ENCODE measurements at regions not wholly inside any gene's neighbourhood (a gene's known extent, or its start where the extent isn't known, plus 50 kb on each side); places are given as distances from the start of the nearest gene placed in this dataset.

- TF ChIP-seq, protein P1, sequence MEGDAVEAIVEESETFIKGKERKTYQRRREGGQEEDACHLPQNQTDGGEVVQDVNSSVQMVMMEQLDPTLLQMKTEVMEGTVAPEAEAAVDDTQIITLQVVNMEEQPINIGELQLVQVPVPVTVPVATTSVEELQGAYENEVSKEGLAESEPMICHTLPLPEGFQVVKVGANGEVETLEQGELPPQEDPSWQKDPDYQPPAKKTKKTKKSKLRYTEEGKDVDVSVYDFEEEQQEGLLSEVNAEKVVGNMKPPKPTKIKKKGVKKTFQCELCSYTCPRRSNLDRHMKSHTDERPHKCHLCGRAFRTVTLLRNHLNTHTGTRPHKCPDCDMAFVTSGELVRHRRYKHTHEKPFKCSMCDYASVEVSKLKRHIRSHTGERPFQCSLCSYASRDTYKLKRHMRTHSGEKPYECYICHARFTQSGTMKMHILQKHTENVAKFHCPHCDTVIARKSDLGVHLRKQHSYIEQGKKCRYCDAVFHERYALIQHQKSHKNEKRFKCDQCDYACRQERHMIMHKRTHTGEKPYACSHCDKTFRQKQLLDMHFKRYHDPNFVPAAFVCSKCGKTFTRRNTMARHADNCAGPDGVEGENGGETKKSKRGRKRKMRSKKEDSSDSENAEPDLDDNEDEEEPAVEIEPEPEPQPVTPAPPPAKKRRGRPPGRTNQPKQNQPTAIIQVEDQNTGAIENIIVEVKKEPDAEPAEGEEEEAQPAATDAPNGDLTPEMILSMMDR (conservative IDR thresholded peaks at IDR 0.05; ENCODE audit: low read depth, low read length), result no peak
- H3K4me3 ChIP-seq (ENCODE audit: low read length), result no peak overlapping the region
- no peak for DNase-seq (ENCODE audit: low read depth)
These were observed 544.9 kb upstream of the MGMT start for GRCh38 chr10:128922172-128922571.

- TF ChIP-seq, protein P1 (conservative IDR thresholded peaks at IDR 0.05; ENCODE audit: low read depth, low read length), result no peak
- no peak overlapping the region for H3K4me3 ChIP-seq (ENCODE audit: low read length)
- DNase-seq (ENCODE audit: low read depth), result no peak
These were observed 544.3 kb upstream of the MGMT start for GRCh38 chr10:128922619-128923196.

GRCh38 chr10:128924918-128925317, 542.1 kb upstream of the MGMT start:
- no peak overlapping the region for H3K4me3 ChIP-seq (ENCODE audit: low read length)
- TF ChIP-seq, protein P1 (conservative IDR thresholded peaks at IDR 0.05; ENCODE audit: low read depth, low read length), result no peak
- no peak for DNase-seq (ENCODE audit: low read depth)

GRCh38 chr10:128926711-128927110, 540.3 kb upstream of the MGMT start:
- no peak overlapping the region for H3K4me3 ChIP-seq (ENCODE audit: low read length)
- DNase-seq (ENCODE audit: low read depth), result no peak
- TF ChIP-seq, protein P1 (conservative IDR thresholded peaks at IDR 0.05; ENCODE audit: low read depth, low read length), result no peak

- TF ChIP-seq, protein P1 (conservative IDR thresholded peaks at IDR 0.05; ENCODE audit: low read depth, low read length), result no peak
- DNase-seq (ENCODE audit: low read depth), result no peak
- H3K4me3 ChIP-seq (ENCODE audit: low read length), result no peak overlapping the region
These were observed 539.4 kb upstream of the MGMT start for GRCh38 chr10:128927497-128928161.

DNA sequence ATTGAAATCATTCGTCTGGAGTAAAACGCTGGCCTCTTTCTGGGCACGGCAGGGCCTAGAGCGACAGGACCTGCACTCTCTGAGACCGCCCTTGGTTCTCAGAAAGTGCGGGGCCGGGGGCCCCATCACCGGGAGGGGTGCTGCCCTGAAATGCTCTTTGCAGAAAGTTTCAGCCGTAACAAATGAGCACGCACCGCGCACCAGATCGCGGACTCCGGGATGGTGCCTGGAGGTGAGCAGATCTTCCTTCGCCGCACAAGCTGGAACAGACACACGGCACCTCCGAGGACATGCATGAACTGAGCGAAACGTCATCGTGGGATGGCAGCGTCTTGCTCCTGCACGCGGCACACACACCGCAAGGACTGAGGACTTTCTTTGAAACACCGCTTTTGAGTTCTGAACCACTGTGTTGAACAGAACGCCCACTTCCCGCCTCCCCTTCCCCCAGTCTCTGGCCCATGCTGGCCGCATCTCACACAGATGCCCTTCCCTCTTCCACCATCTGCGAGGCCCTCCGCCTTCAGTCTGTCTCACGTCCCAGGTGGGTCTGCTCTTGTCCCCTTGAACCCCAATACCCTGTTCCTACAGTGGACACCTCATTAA, 538.7 kb upstream of the MGMT start:
- TF ChIP-seq, protein P1 (conservative IDR thresholded peaks at IDR 0.05; ENCODE audit: low read depth, low read length), result no peak
- H3K4me3 ChIP-seq (ENCODE audit: low read length), result no peak overlapping the region
- DNase-seq (ENCODE audit: low read depth), result no peak

DNA sequence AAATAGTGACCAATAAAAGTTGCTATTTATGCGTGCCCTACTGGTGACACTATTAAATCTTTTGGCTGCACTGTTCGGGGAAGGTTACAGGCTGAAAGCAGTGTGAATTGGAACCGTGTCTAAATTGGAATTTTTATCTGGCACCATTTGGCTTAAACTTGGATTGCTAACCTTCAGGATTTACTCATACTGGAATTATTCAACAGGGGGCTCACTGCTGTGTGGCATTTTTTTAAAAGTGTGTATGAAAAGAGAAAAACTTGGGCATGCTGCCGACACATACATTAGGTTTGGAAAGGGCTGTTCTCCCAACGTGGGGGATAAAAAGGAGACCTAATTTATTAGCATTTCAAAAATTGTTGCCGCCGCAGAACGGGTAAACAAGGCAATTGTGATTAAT, 537.9 kb upstream of the MGMT start:
- DNase-seq (ENCODE audit: low read depth), result no peak
- H3K4me3 ChIP-seq (ENCODE audit: low read length), result no peak overlapping the region
- TF ChIP-seq, protein P1 (conservative IDR thresholded peaks at IDR 0.05; ENCODE audit: low read depth, low read length), result no peak
